Caco-2 (cell line): ENCODE measurements at regions not wholly inside any gene's neighbourhood (a gene's known extent, or its start where the extent isn't known, plus 50 kb on each side); places are given as distances from the start of the nearest gene placed in this dataset.

ENCODE experiments used
- BruUV-seq: library from RNA; stranded (reverse); fragments of 400-500 nt; replicated peaks from 2 replicates; lab custom pipeline; 2021; lab: Mats Ljungman, UMichigan
- CTCF ChIA-PET: fragments of 300-600 bp; sonication (Branson Sonifier 250); formaldehyde crosslinking; loops from one replicate; lab custom pipeline; 2022; ENCODE audit warnings: antibody characterized with exemption; lab: Charles Lee
- POLR2A ChIA-PET: fragments of 300-600 bp; sonication (Branson Sonifier 250); formaldehyde crosslinking; loops from one replicate; lab custom pipeline; 2022; ENCODE audit warnings: antibody characterized with exemption; lab: Charles Lee
- DNase-seq, 2 experiments: peaks; one replicate each; pipeline versions ENCODE4 v3.0.0 to v3.0.0-alpha.2; 2020 to 2022
- H3K27me3 ChIP-seq: replicated peaks from 2 replicates; pipeline ENCODE4 v1.6.0; 2011; ENCODE audit warnings: low read length; ENCODE audit not compliant: control insufficient read depth, insufficient read depth
- H3K36me3 ChIP-seq: 2 replicates; pipeline ENCODE4 v1.5.1; 2011; ENCODE audit warnings: low read length; ENCODE audit not compliant: control insufficient read depth, insufficient read depth
- H3K4me1 ChIP-seq: fragments of 250-450 bp; sonication (Bioruptor Pico); 2 replicates; pipeline ENCODE4 v1.5.1; 2020; ENCODE audit warnings: mild to moderate bottlenecking
- H3K4me3 ChIP-seq: 2 replicates; pipeline ENCODE4 v1.5.1; 2011; ENCODE audit warnings: low read depth, mild to moderate bottlenecking, control low read depth, low read length
- H3K9me3 ChIP-seq: fragments of 250-450 bp; sonication (Bioruptor Pico); 2 replicates; pipeline ENCODE4 v1.5.1; 2020; ENCODE audit warnings: mild to moderate bottlenecking, moderate library complexity
- H3K27ac Mint-ChIP-seq: one replicate; pipeline ENCODE4 v1.8.0; 2022; ENCODE audit warnings: mixed read lengths; ENCODE audit not compliant: unreplicated experiment
- H3K27me3 Mint-ChIP-seq: one replicate; pipeline ENCODE4 v1.8.0; 2022; ENCODE audit warnings: mixed read lengths; ENCODE audit not compliant: insufficient read depth, unreplicated experiment
- H3K36me3 Mint-ChIP-seq: one replicate; pipeline ENCODE4 v1.8.0; 2022; ENCODE audit warnings: mild to moderate bottlenecking, mixed read lengths; ENCODE audit not compliant: insufficient read depth, unreplicated experiment
- H3K4me1 Mint-ChIP-seq: one replicate; pipeline ENCODE4 v1.8.0; 2022; ENCODE audit warnings: low read depth, mixed read lengths; ENCODE audit not compliant: unreplicated experiment
- H3K4me3 Mint-ChIP-seq: one replicate; pipeline ENCODE4 v1.8.0; 2022; ENCODE audit warnings: mild to moderate bottlenecking, moderate library complexity, mixed read lengths; ENCODE audit not compliant: unreplicated experiment
- H3K9me3 Mint-ChIP-seq: one replicate; pipeline ENCODE4 v1.8.0; 2022; ENCODE audit warnings: mixed read lengths; ENCODE audit not compliant: unreplicated experiment
- CTCF ChIP-seq, 2 experiments: fragments of 200-600 bp in 1 of 2; IDR thresholded peaks; 1 replicate in 1 of 2; 2 replicates in 1 of 2; pipeline versions ENCODE4 v1.5.1 to v1.8.0; 2011 to 2022; ENCODE audit warnings: antibody characterized with exemption in 1 of 2, control low read depth in 1 of 2, inconsistent platforms in 1 of 2, low read depth in 1 of 2, low read length in 1 of 2, mild to moderate bottlenecking in 1 of 2, moderate library complexity in 1 of 2; ENCODE audit not compliant: insufficient read depth in 1 of 2, severe bottlenecking in 1 of 2, unreplicated experiment in 1 of 2
- intact Hi-C: fragments of 100-400 bp; cut with micrococcal nuclease; formaldehyde crosslinking; loops from one replicate; pipeline ENCODE4 v1.10.0; 2022; ENCODE audit not compliant: unreplicated experiment

DNA sequence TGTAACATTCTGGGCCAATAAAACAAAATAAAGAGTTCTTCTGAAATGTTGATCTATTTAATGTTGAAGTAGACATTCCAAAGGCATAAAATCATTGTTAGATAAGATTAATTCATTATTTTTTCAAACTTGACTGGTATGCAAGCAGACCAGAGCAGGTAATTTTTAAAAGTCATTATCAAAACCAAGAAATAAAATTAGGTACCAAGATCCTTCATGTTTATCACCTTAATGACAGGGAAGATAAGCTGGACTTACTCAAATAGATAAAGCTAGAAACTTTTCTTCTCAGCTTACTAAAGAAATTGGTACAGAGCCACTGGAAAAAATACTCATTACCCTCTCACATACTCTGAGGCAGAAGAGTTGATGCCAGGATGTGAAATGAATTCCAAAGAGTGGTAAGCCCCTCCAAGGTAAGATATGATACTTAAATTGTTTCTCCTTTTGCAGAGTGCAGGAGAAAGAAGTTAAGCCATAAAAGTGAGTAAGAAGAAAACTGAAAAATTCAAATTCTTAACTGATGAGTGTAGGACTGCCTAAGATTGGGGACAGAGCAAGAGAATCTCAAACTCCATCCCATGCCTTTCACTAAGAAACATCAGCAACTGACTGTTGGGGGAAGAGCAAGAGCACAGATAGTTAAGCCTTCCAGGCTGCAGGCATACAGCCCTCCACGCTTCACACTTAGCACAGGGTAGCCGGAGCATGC is 111.9 kb downstream of the SLC41A2 start:
- ChIA-PET CTCF (interaction anchor here (0.6 kb wide), 1 partner anchor 1303 kb away, joined by 3 read pairs; no protein-coding TSS in a partner anchor), POLR2A (no interaction called here)
- no peak for DNase-seq
- Mint-ChIP-seq H3K27me3 (no peaks in the 10 kb centered on the region), H3K4me3 (no peak overlapping the region), H3K4me1 (no peaks in the 10 kb centered on the region), H3K36me3 (no peaks in the 10 kb centered on the region), H3K27ac (no peak overlapping the region), H3K9me3 (no peaks in the 10 kb centered on the region)
- H3K36me3 ChIP-seq = no peaks in the 10 kb centered on the region
- intact Hi-C loops = no loop called here
- no peaks in the 10 kb centered on the region for H3K9me3 ChIP-seq
- TF ChIP-seq CTCF (IDR thresholded peaks at IDR 0.05; ENCODE audit: insufficient read depth in 1 of 2, low read depth in 1 of 2, low read length in 1 of 2, severe bottlenecking in 1 of 2, unreplicated experiment in 1 of 2) = no peak
- peaks cover 10% of the 10 kb centered on the region for H3K4me1 ChIP-seq
- no peak overlapping the region for H3K4me3 ChIP-seq
- no TSS peak for BruUV-seq
- no peaks in the 10 kb centered on the region for H3K27me3 ChIP-seq

GRCh38 chr12:104844123-104844522 is 114.0 kb downstream of the SLC41A2 start:
- H3K27me3 ChIP-seq = no peaks in the 10 kb centered on the region
- no peak overlapping the region for H3K4me3 Mint-ChIP-seq
- H3K36me3 Mint-ChIP-seq = no peaks in the 10 kb centered on the region
- H3K36me3 ChIP-seq = no peaks in the 10 kb centered on the region
- no peak for DNase-seq
- BruUV-seq = no TSS peak
- H3K9me3 ChIP-seq = no peaks in the 10 kb centered on the region
- ChIA-PET POLR2A (no interaction called here), CTCF (no interaction called here)
- intact Hi-C loops = no loop called here
- H3K4me3 ChIP-seq = no peak overlapping the region
- H3K27me3 Mint-ChIP-seq = no peaks in the 10 kb centered on the region
- TF ChIP-seq CTCF (IDR thresholded peaks at IDR 0.05; ENCODE audit: insufficient read depth in 1 of 2, low read depth in 1 of 2, low read length in 1 of 2, severe bottlenecking in 1 of 2, unreplicated experiment in 1 of 2) = no peak
- H3K4me1 Mint-ChIP-seq = no peaks in the 10 kb centered on the region
- no peak overlapping the region for H3K27ac Mint-ChIP-seq
- no peaks in the 10 kb centered on the region for H3K9me3 Mint-ChIP-seq
- H3K4me1 ChIP-seq = peaks cover 10% of the 10 kb centered on the region

DNA sequence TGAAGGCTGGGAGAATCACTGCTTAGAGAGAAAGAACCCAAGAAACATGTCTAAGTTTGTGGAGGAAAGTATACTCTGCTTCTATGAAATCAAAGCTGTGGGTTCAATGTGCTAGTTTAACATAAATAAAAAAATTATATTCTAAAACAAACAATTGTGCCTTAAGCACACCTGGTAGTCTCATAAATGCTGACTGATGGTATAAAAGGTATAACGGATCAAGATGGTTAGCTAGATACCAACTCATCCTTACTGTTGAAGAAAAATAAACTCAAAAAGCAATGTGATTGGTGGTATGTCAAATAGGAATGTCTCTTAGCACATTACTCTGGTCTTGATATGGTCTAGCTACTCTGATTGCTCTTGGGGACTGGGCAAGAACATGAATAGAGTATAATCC is 117.8 kb downstream of the SLC41A2 start:
- ChIA-PET POLR2A (no interaction called here), CTCF (no interaction called here)
- Mint-ChIP-seq H3K36me3 (no peaks in the 10 kb centered on the region), H3K9me3 (no peaks in the 10 kb centered on the region), H3K4me3 (no peak overlapping the region), H3K27ac (no peak overlapping the region), H3K4me1 (no peaks in the 10 kb centered on the region), H3K27me3 (no peaks in the 10 kb centered on the region)
- no peaks in the 10 kb centered on the region for H3K9me3 ChIP-seq
- DNase-seq = no peak
- no peaks in the 10 kb centered on the region for H3K4me1 ChIP-seq
- H3K4me3 ChIP-seq = no peak overlapping the region
- H3K36me3 ChIP-seq = no peaks in the 10 kb centered on the region
- H3K27me3 ChIP-seq = no peaks in the 10 kb centered on the region
- intact Hi-C loops = no loop called here
- no peak for TF ChIP-seq CTCF (IDR thresholded peaks at IDR 0.05; ENCODE audit: insufficient read depth in 1 of 2, low read depth in 1 of 2, low read length in 1 of 2, severe bottlenecking in 1 of 2, unreplicated experiment in 1 of 2)
- BruUV-seq = no TSS peak
